ENCODE measurements at regions not wholly inside any gene's neighbourhood (a gene's known extent, or its start where the extent isn't known, plus 50 kb on each side); places are given as distances from the start of the nearest gene placed in this dataset.

DNA sequence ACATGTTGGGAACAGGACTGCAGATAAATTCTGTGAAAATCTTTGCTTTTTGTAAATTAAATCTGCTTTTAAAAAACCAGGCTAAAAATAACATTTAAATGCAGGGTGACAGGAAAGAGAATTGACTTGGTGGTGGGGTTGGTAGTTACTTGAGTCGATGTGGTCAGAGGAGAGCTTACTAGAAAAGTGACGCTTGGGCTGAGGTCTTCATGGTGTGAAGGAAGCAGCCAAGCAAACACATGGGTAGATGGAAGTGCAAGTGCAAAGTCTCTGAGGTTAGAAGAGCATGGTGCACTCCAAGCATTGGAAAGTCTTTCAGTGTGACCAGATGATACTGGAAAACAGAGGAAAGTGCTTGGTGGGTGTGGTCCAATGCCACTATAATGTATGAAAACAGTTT lies 86.4 kb upstream of the THBS1 start:
- Histone ChIP-seq H3K36me3 (ENCODE audit: control insufficient read depth in 1 of 2, insufficient read depth in 2 of 2, low read length in 2 of 2) (no peaks in the 10 kb centered on the region), H3K4me1 (ENCODE audit: control insufficient read depth in 1 of 2, insufficient read depth in 2 of 2, low read length in 2 of 2) (peaks cover 0 to 8% of the 10 kb centered on the region in 2 donors), H3K4me3 (ENCODE audit: low read depth in 1 of 2, low read length in 2 of 2) (no peak overlapping the region), H3K27me3 (ENCODE audit: low read depth, low read length) (no peaks in the 10 kb centered on the region), H3K9me3 (ENCODE audit: control insufficient read depth in 1 of 2, low read length in 2 of 2) (no peaks in the 10 kb centered on the region), H3K27ac (ENCODE audit: low read length) (no peak overlapping the region)

DNA sequence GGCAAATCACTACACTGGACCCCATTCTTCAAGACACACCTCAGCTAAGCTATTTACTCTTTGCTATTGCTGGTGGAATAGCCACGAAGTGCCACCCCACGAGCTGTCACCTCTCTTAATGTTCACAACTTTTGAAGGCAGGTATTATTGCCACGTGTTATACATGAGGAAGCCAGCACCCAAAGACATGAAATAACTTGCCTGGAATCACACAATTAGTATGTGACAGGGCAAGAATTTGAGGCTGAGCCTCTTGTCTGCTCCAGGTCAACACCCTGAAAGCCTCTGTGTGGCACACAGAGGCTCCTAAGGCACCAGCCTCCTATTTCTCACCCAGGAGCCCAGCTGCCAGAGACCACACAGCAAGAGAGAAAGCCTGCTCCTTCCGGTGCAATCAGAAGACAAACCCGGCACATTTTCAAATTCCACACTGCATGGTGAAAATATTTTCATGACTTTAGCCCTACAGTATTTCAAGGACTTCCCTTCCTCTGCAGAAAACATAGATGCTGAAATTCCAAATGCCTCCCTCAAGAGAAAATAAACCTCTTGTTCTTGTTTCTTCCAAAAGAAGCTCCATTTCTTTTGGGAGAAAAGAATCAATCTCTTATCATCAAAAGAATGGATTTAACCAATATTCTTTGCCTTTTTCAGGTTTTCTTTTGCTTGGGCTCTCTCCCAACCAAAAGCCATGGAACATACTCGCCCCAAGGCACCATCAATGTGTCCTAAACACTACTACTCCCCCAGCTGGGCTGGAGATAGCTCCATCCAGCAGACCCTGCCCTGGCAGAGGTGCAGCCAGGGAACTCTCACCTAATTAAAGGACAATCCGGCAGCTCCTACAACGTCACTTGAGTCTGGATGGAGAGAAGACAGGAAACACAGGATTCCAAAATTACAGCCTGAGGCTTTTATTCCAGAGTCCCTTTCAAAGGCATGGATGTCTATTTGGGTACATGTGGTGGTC lies 84.7 kb upstream of the THBS1 start:
- Histone ChIP-seq H3K27ac (ENCODE audit: low read length) (peak overlapping the region; percentile 0), H3K4me1 (ENCODE audit: control insufficient read depth in 1 of 2, insufficient read depth in 2 of 2, low read length in 2 of 2) (peaks cover 0 to 8% of the 10 kb centered on the region in 2 donors), H3K9me3 (ENCODE audit: control insufficient read depth in 1 of 2, low read length in 2 of 2) (no peaks in the 10 kb centered on the region), H3K27me3 (ENCODE audit: low read depth, low read length) (no peaks in the 10 kb centered on the region), H3K4me3 (ENCODE audit: low read depth in 1 of 2, low read length in 2 of 2) (no peak overlapping the region), H3K36me3 (ENCODE audit: control insufficient read depth in 1 of 2, insufficient read depth in 2 of 2, low read length in 2 of 2) (no peaks in the 10 kb centered on the region)

DNA sequence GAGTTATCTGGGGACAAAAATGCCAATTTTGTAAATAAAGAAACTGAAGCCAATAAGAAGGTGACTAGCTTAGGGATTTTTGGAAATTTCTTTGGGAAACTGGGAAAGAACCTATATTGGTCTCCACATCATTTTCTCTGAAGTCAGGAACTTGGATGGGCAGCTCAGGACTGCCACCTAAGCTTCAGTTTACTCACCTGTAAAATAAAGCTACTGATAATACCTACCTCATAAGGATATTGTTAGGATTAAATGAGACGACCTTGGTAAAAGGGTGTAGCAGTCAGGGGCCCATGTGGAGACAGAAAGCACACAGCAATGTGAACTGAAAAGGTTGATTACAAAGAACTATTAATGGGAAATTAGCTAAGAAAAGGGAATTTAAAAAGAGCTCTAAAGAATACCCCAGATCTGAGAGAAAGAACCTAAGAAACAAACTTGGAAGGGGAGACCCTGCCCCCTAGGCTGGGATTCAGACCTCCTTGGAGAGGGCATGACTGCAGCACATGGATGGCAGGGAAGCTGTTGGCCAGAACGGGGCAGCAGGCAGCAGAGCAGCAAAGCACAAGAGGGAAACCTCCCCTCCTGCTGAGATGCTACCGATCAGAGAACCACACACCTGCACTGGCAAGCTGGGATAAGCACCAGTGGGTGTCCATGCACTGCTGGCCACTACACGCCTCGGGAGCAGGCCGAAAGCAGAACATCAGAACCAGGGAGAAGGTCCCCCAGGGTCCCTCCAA lies 83.7 kb upstream of the THBS1 start:
- H3K4me1 ChIP-seq (ENCODE audit: control insufficient read depth in 1 of 2, insufficient read depth in 2 of 2, low read length in 2 of 2) = peaks cover 0 to 8% of the 10 kb centered on the region in 2 donors
- no peak overlapping the region for H3K27ac ChIP-seq (ENCODE audit: low read length)

DNA sequence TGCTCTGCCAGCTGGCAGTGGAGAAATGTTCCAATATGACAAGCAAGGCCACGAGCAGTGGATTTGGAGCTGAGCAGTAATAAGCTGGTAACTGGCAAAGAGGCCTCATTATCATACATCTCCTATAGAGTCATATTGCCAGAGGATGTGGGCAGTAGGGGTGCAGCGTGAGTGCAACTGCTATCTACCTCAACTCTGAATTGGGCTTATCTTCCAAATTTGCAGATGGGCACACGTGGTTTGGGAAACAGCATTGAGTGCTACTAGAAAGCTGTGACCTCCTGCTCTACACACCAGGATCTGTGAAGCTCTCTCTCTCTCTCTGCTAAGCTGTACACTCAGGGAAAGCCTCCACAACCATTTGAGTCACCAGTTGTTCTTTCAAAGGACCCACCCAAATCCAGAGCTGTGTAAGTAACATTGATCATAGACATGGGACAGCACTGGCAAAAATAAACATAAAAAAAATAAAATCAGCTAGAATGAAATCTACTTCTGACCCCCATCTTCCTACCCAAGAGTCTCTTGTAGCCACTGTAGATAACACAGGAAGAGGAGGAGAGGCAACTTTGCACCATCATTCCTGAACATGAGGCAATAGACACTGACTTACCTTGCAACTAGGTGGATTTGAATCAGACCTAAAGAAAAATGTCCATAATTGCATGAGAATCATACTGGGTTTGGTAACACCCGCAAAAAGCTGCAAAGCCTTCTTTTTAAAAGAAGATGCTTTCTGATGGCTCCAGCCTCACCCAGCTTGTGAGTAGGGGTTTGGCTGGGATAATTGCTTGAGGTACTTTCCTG lies 82.9 kb upstream of the THBS1 start:
- peaks cover 0 to 8% of the 10 kb centered on the region in 2 donors for H3K4me1 ChIP-seq (ENCODE audit: control insufficient read depth in 1 of 2, insufficient read depth in 2 of 2, low read length in 2 of 2)
- H3K36me3 ChIP-seq (ENCODE audit: control insufficient read depth in 1 of 2, insufficient read depth in 2 of 2, low read length in 2 of 2) = no peaks in the 10 kb centered on the region
- no peaks in the 10 kb centered on the region for H3K27me3 ChIP-seq (ENCODE audit: low read depth, low read length)
- peak overlapping the region; percentile 56 for H3K27ac ChIP-seq (ENCODE audit: low read length)
- no peaks in the 10 kb centered on the region for H3K9me3 ChIP-seq (ENCODE audit: control insufficient read depth in 1 of 2, low read length in 2 of 2)
- H3K4me3 ChIP-seq (ENCODE audit: low read depth in 1 of 2, low read length in 2 of 2) = no peak overlapping the region

More for the DNA sequence above, 83.7 kb upstream of the THBS1 start:
- Histone ChIP-seq H3K9me3 (ENCODE audit: control insufficient read depth in 1 of 2, low read length in 2 of 2) (no peaks in the 10 kb centered on the region), H3K36me3 (ENCODE audit: control insufficient read depth in 1 of 2, insufficient read depth in 2 of 2, low read length in 2 of 2) (no peaks in the 10 kb centered on the region), H3K4me3 (ENCODE audit: low read depth in 1 of 2, low read length in 2 of 2) (no peak overlapping the region), H3K27me3 (ENCODE audit: low read depth, low read length) (no peaks in the 10 kb centered on the region)

DNA sequence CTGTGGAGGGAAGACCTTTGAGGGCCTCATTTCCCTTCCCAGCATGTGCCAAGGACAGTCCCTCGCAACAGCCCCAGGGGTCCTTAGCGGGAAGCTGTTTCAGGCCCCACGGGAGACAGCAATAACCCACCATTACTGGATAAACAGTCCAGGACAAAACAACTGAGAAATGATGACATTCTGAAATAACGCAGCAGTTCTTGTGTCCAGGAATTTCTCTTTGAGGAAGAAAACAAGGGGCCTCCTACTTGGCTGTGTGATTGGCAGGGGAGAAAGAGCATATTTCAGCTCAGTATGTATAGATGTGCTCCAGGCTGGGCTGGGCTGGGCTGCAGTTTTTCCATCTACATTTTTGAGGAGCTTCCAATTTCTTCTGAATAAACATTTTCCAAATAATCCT lies 82.2 kb upstream of the THBS1 start:
- Histone ChIP-seq H3K36me3 (ENCODE audit: control insufficient read depth in 1 of 2, insufficient read depth in 2 of 2, low read length in 2 of 2) (no peaks in the 10 kb centered on the region), H3K4me1 (ENCODE audit: control insufficient read depth in 1 of 2, insufficient read depth in 2 of 2, low read length in 2 of 2) (peaks cover 0 to 8% of the 10 kb centered on the region in 2 donors), H3K4me3 (ENCODE audit: low read depth in 1 of 2, low read length in 2 of 2) (no peak overlapping the region), H3K9me3 (ENCODE audit: control insufficient read depth in 1 of 2, low read length in 2 of 2) (no peaks in the 10 kb centered on the region), H3K27me3 (ENCODE audit: low read depth, low read length) (no peaks in the 10 kb centered on the region), H3K27ac (ENCODE audit: low read length) (peak overlapping the region; percentile 56)

DNA sequence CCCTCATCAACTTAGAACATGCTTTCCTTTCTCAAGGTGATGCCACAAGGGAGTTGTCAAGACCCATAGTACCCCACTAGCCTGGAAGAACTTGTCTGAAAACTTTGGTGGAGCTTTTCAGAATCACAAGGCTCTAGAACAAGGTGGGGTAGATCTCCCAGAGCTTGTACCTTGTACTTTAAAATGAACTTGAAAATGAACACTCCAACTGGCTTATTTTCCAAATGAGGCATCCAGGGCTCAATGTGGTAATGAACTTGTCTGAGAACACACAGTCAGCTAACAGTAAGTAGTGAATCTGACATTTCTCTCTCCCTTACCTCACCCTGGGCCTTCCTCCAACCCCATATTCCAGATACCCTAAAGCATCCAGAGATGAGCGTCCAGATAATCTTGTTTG lies 81.8 kb upstream of the THBS1 start:
- H3K4me1 ChIP-seq (ENCODE audit: control insufficient read depth in 1 of 2, insufficient read depth in 2 of 2, low read length in 2 of 2) = peaks cover 0 to 8% of the 10 kb centered on the region in 2 donors
- H3K27me3 ChIP-seq (ENCODE audit: low read depth, low read length) = no peaks in the 10 kb centered on the region
- no peaks in the 10 kb centered on the region for H3K36me3 ChIP-seq (ENCODE audit: control insufficient read depth in 1 of 2, insufficient read depth in 2 of 2, low read length in 2 of 2)
- H3K9me3 ChIP-seq (ENCODE audit: control insufficient read depth in 1 of 2, low read length in 2 of 2) = no peaks in the 10 kb centered on the region
- H3K4me3 ChIP-seq (ENCODE audit: low read depth in 1 of 2, low read length in 2 of 2) = no peak overlapping the region
- H3K27ac ChIP-seq (ENCODE audit: low read length) = peak overlapping the region; percentile 56

DNA sequence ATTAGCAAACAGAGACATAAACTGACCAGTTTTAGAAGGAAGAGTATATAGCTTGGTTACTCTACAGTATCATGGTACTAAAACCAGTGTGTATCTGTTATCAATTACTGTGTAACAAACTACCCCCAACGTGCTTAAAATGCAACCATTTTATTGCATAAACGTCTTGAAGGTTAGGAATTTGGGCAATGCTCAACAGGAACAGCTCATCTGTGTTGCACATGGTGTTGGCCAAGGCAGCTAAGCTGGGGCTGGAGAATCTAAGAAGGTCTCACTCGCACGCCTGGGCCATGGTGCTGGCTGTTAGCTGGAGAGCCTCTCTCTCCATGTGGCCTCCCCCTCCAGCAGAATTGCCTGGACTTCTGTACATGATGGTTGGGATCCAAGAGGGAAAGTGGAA lies 81.2 kb upstream of the THBS1 start:
- H3K36me3 ChIP-seq (ENCODE audit: control insufficient read depth in 1 of 2, insufficient read depth in 2 of 2, low read length in 2 of 2) = no peaks in the 10 kb centered on the region
- H3K27ac ChIP-seq (ENCODE audit: low read length) = no peak overlapping the region
- H3K27me3 ChIP-seq (ENCODE audit: low read depth, low read length) = no peaks in the 10 kb centered on the region
- H3K9me3 ChIP-seq (ENCODE audit: control insufficient read depth in 1 of 2, low read length in 2 of 2) = no peaks in the 10 kb centered on the region
- H3K4me1 ChIP-seq (ENCODE audit: control insufficient read depth in 1 of 2, insufficient read depth in 2 of 2, low read length in 2 of 2) = peaks cover 0 to 8% of the 10 kb centered on the region in 2 donors
- no peak overlapping the region for H3K4me3 ChIP-seq (ENCODE audit: low read depth in 1 of 2, low read length in 2 of 2)

DNA sequence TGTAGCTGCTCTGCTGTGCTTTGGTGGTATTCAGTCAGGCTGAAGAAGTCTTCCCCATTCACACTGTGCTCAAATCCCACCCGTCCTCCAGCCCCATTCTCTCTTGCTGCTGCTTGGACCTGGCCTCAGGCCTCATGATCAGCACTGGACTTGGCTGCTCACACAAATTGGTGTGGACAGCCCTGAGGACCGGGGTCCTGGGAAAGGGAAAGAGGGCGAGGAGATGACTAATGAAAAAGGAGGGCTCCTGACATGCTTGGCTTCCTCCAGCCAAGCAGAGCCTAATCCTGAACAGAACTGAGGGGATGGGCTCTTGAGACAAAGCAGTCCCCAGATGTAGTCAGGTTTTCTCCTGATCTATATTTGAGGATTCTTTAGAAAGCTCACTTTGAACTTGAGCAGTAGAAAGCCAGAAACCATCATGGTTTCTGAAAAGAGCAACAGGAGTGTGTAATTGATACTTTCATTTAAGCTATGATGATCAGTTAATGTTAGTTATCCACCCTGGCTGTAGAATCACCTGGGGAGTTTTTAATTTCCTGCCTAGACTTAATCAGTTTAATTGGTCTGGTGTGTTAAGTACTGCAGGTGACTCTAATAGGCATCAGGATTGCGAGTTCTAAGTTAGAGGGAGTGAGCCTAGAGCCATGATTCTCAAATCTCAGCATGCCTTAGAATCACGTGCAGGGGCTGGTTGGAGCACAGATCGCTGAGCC lies 79.4 kb upstream of the THBS1 start:
- no peaks in the 10 kb centered on the region for H3K36me3 ChIP-seq (ENCODE audit: control insufficient read depth in 1 of 2, insufficient read depth in 2 of 2, low read length in 2 of 2)
- no peak overlapping the region for H3K27ac ChIP-seq (ENCODE audit: low read length)
- H3K9me3 ChIP-seq (ENCODE audit: control insufficient read depth in 1 of 2, low read length in 2 of 2) = no peaks in the 10 kb centered on the region
- no peaks in the 10 kb centered on the region for H3K27me3 ChIP-seq (ENCODE audit: low read depth, low read length)
- H3K4me3 ChIP-seq (ENCODE audit: low read depth in 1 of 2, low read length in 2 of 2) = no peak overlapping the region
- H3K4me1 ChIP-seq (ENCODE audit: control insufficient read depth in 1 of 2, insufficient read depth in 2 of 2, low read length in 2 of 2) = peaks cover 0 to 8% of the 10 kb centered on the region in 2 donors

DNA sequence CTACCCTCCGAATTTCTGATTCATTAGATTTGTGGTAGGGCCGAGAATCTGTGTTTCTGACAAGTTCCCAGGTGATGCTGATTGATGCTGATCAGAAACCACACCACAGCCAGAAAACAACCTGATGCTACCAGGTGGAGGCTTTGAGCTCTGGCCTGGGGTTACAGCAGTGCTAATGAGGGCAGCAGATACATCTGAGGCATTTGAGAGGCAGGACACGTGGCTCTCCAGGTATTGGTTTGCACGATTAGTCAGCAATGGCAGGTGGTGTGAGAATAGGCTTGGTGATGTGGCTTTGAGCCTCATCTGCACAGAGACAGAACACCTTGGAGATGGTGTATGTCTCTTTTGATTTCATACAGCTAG lies 78.8 kb upstream of the THBS1 start:
- Histone ChIP-seq H3K4me1 (ENCODE audit: control insufficient read depth in 1 of 2, insufficient read depth in 2 of 2, low read length in 2 of 2) (peaks cover 0 to 8% of the 10 kb centered on the region in 2 donors), H3K27me3 (ENCODE audit: low read depth, low read length) (no peaks in the 10 kb centered on the region), H3K4me3 (ENCODE audit: low read depth in 1 of 2, low read length in 2 of 2) (no peak overlapping the region), H3K27ac (ENCODE audit: low read length) (no peak overlapping the region), H3K9me3 (ENCODE audit: control insufficient read depth in 1 of 2, low read length in 2 of 2) (no peaks in the 10 kb centered on the region), H3K36me3 (ENCODE audit: control insufficient read depth in 1 of 2, insufficient read depth in 2 of 2, low read length in 2 of 2) (no peaks in the 10 kb centered on the region)

DNA sequence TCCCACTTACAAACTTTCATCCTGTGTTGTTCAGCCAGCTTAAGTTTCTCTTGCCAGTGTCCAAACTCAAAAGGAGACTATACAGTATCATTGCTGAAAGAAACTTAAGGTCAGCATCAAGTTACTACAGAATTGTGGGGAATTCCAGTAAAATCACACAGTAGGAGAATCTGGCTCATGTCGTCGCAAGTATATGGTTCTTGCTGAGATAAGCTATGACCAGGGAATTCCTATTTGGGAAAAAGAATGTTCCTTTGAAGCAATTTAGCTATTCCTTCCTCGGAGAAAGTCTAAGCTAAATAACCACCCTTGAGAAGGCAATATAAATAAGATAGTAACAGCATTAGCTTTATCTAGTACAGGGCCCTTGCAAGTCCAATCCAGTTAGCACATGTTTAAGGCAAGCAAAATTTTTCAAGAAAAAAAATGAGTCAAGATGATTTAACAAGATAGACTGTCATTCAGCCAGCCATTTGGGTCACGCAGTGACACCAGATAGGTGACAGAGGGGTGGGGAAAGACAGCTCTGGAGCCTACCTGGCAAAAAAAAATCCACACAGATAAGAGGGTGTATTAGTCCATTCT lies 78.2 kb upstream of the THBS1 start:
- Histone ChIP-seq H3K9me3 (ENCODE audit: control insufficient read depth in 1 of 2, low read length in 2 of 2) (no peaks in the 10 kb centered on the region), H3K4me1 (ENCODE audit: control insufficient read depth in 1 of 2, insufficient read depth in 2 of 2, low read length in 2 of 2) (peaks cover 0 to 6% of the 10 kb centered on the region in 2 donors), H3K27me3 (ENCODE audit: low read depth, low read length) (no peaks in the 10 kb centered on the region), H3K36me3 (ENCODE audit: control insufficient read depth in 1 of 2, insufficient read depth in 2 of 2, low read length in 2 of 2) (no peaks in the 10 kb centered on the region), H3K27ac (ENCODE audit: low read length) (peak overlapping the region; percentile 32), H3K4me3 (ENCODE audit: low read depth in 1 of 2, low read length in 2 of 2) (no peak overlapping the region)

Data from muscle layer of duodenum (tissue), 2 donors.